Activated naive CD4-positive, alpha-beta T cell treated with anti-CD3 and anti-CD28 coated beads for 36 hours (primary cell): ENCODE measurements at regions not wholly inside any gene's neighbourhood (a gene's known extent, or its start where the extent isn't known, plus 50 kb on each side); places are given as distances from the start of the nearest gene placed in this dataset.

Experiments used
- CTCF ChIA-PET: fragments of 350-600 bp; sonication (Branson Sonifier 250); formaldehyde crosslinking; loops from one replicate; lab custom pipeline; 2021; ENCODE audit warnings: antibody characterized with exemption; lab: Charles Lee
- DNase-seq: peaks from one replicate; pipeline ENCODE4 v3.0.0-alpha.2; 2020
- H3K27ac Mint-ChIP-seq: one replicate; pipeline ENCODE4 v1.8.0; 2021; ENCODE audit warnings: mild to moderate bottlenecking, mixed read lengths
- H3K27me3 Mint-ChIP-seq: one replicate; pipeline ENCODE4 v1.8.0; 2021; ENCODE audit warnings: low read depth, mixed read lengths
- H3K36me3 Mint-ChIP-seq: one replicate; pipeline ENCODE4 v1.8.0; 2021; ENCODE audit warnings: low read depth, mixed read lengths
- H3K4me1 Mint-ChIP-seq: one replicate; pipeline ENCODE4 v1.8.0; 2021; ENCODE audit warnings: low read depth, mixed read lengths
- H3K4me3 Mint-ChIP-seq: one replicate; pipeline ENCODE4 v1.8.0; 2021; ENCODE audit warnings: mild to moderate bottlenecking, moderate library complexity, mixed read lengths
- H3K9me3 Mint-ChIP-seq: one replicate; pipeline ENCODE4 v1.8.0; 2021; ENCODE audit warnings: mixed read lengths
- intact Hi-C: fragments of 100-400 bp; cut with micrococcal nuclease; formaldehyde crosslinking; loops from one replicate; pipeline ENCODE4 v1.15.1; 2023

GRCh38 chr2:106700616-106701015 lies 185.4 kb downstream of the ST6GAL2 start:
- CTCF ChIA-PET, result no interaction called here
- no peak overlapping the region for H3K27ac Mint-ChIP-seq
- no peak for DNase-seq

GRCh38 chr2:106701203-106702022 lies 184.6 kb downstream of the ST6GAL2 start:
- H3K9me3 Mint-ChIP-seq, result no peaks in the 10 kb centered on the region
- H3K4me1 Mint-ChIP-seq, result no peaks in the 10 kb centered on the region
- intact Hi-C loops, result no loop called here
- peaks cover 6% of the 10 kb centered on the region for H3K27me3 Mint-ChIP-seq
- no peak overlapping the region for H3K27ac Mint-ChIP-seq
- no peaks in the 10 kb centered on the region for H3K36me3 Mint-ChIP-seq
- CTCF ChIA-PET, result no interaction called here
- H3K4me3 Mint-ChIP-seq, result no peak overlapping the region
- no peak for DNase-seq

More at GRCh38 chr2:106700616-106701015, 185.4 kb downstream of the ST6GAL2 start:
- no peaks in the 10 kb centered on the region for H3K4me1 Mint-ChIP-seq
- no peak overlapping the region for H3K4me3 Mint-ChIP-seq
- no peaks in the 10 kb centered on the region for H3K36me3 Mint-ChIP-seq
- intact Hi-C loops, result no loop called here
- H3K9me3 Mint-ChIP-seq, result no peaks in the 10 kb centered on the region
- peaks cover 7% of the 10 kb centered on the region for H3K27me3 Mint-ChIP-seq

- no peaks in the 10 kb centered on the region for H3K36me3 Mint-ChIP-seq
- CTCF ChIA-PET, result no interaction called here
- H3K27me3 Mint-ChIP-seq, result peaks cover 7% of the 10 kb centered on the region
- no peaks in the 10 kb centered on the region for H3K9me3 Mint-ChIP-seq
- intact Hi-C loops, result no loop called here
- no peak overlapping the region for H3K4me3 Mint-ChIP-seq
- H3K4me1 Mint-ChIP-seq, result no peaks in the 10 kb centered on the region
- DNase-seq, result no peak
- no peak overlapping the region for H3K27ac Mint-ChIP-seq
These were observed 182.8 kb downstream of the ST6GAL2 start for GRCh38 chr2:106703161-106703560.

- H3K4me3 Mint-ChIP-seq, result no peak overlapping the region
- intact Hi-C loops, result no loop called here
- no peak overlapping the region for H3K27ac Mint-ChIP-seq
- peaks cover 5% of the 10 kb centered on the region for H3K27me3 Mint-ChIP-seq
- no peak for DNase-seq
- no peaks in the 10 kb centered on the region for H3K4me1 Mint-ChIP-seq
- CTCF ChIA-PET, result interaction anchor here (0.7 kb wide), 1 partner anchor 365 kb away, joined by 5 read pairs; no protein-coding TSS in a partner anchor
- no peaks in the 10 kb centered on the region for H3K36me3 Mint-ChIP-seq
- no peaks in the 10 kb centered on the region for H3K9me3 Mint-ChIP-seq
These were observed 181.2 kb downstream of the ST6GAL2 start for GRCh38 chr2:106704798-106705197.

- intact Hi-C loops, result no loop called here
- no peak overlapping the region for H3K4me3 Mint-ChIP-seq
- CTCF ChIA-PET, result interaction anchor here (0.5 kb wide), 1 partner anchor 467 kb away, joined by 3 read pairs; no protein-coding TSS in a partner anchor
- no peaks in the 10 kb centered on the region for H3K9me3 Mint-ChIP-seq
- H3K27ac Mint-ChIP-seq, result no peak overlapping the region
- DNase-seq, result no peak
- H3K4me1 Mint-ChIP-seq, result no peaks in the 10 kb centered on the region
- H3K36me3 Mint-ChIP-seq, result no peaks in the 10 kb centered on the region
- H3K27me3 Mint-ChIP-seq, result peaks cover 6% of the 10 kb centered on the region
These were observed 180.1 kb downstream of the ST6GAL2 start for GRCh38 chr2:106705877-106706276.

- intact Hi-C loops, result no loop called here
- DNase-seq, result no peak
- Mint-ChIP-seq H3K9me3 (no peaks in the 10 kb centered on the region), H3K27me3 (peaks cover 6% of the 10 kb centered on the region), H3K4me1 (no peaks in the 10 kb centered on the region), H3K4me3 (no peak overlapping the region), H3K27ac (no peak overlapping the region), H3K36me3 (no peaks in the 10 kb centered on the region)
- CTCF ChIA-PET, result interaction anchor here (0.5 kb wide), 1 partner anchor 466 kb away, joined by 3 read pairs; no protein-coding TSS in a partner anchor
These were observed 179.7 kb downstream of the ST6GAL2 start for GRCh38 chr2:106706283-106706682.

GRCh38 chr2:106708209-106708608 lies 177.8 kb downstream of the ST6GAL2 start:
- no peak for DNase-seq
- no peak overlapping the region for H3K4me3 Mint-ChIP-seq
- CTCF ChIA-PET, result no interaction called here
- H3K27ac Mint-ChIP-seq, result no peak overlapping the region
- no peaks in the 10 kb centered on the region for H3K36me3 Mint-ChIP-seq
- no peaks in the 10 kb centered on the region for H3K4me1 Mint-ChIP-seq
- intact Hi-C loops, result no loop called here
- peaks cover 5% of the 10 kb centered on the region for H3K9me3 Mint-ChIP-seq
- peaks cover 9% of the 10 kb centered on the region for H3K27me3 Mint-ChIP-seq

- Mint-ChIP-seq H3K27ac (no peak overlapping the region), H3K27me3 (peaks cover 17% of the 10 kb centered on the region), H3K4me1 (no peaks in the 10 kb centered on the region), H3K4me3 (no peak overlapping the region), H3K36me3 (no peaks in the 10 kb centered on the region), H3K9me3 (peaks cover 5% of the 10 kb centered on the region)
- DNase-seq, result no peak
- intact Hi-C loops, result no loop called here
- CTCF ChIA-PET, result no interaction called here
These were observed 176.7 kb downstream of the ST6GAL2 start for GRCh38 chr2:106709229-106709628.

- intact Hi-C loops, result no loop called here
- DNase-seq, result no peak
- Mint-ChIP-seq H3K27me3 (peaks cover 3% of the 10 kb centered on the region), H3K36me3 (no peaks in the 10 kb centered on the region), H3K4me3 (no peak overlapping the region), H3K27ac (no peak overlapping the region), H3K4me1 (no peaks in the 10 kb centered on the region), H3K9me3 (peaks cover 7% of the 10 kb centered on the region)
- CTCF ChIA-PET, result no interaction called here
These were observed 166.7 kb downstream of the ST6GAL2 start for GRCh38 chr2:106719222-106719621.

- DNase-seq, result no peak
- CTCF ChIA-PET, result no interaction called here
- Mint-ChIP-seq H3K27me3 (peaks cover 3% of the 10 kb centered on the region), H3K4me3 (no peak overlapping the region), H3K9me3 (peaks cover 7% of the 10 kb centered on the region), H3K4me1 (no peaks in the 10 kb centered on the region), H3K27ac (no peak overlapping the region), H3K36me3 (no peaks in the 10 kb centered on the region)
- intact Hi-C loops, result no loop called here
These were observed 165.9 kb downstream of the ST6GAL2 start for GRCh38 chr2:106720026-106720425.

- Mint-ChIP-seq H3K9me3 (no peaks in the 10 kb centered on the region), H3K4me1 (no peaks in the 10 kb centered on the region), H3K4me3 (no peak overlapping the region), H3K36me3 (no peaks in the 10 kb centered on the region), H3K27me3 (peaks cover 6% of the 10 kb centered on the region), H3K27ac (no peak overlapping the region)
- CTCF ChIA-PET, result no interaction called here
- DNase-seq, result no peak
- intact Hi-C loops, result no loop called here
These were observed 161.6 kb downstream of the ST6GAL2 start for GRCh38 chr2:106724301-106724794.

GRCh38 chr2:106734165-106734564 lies 151.8 kb downstream of the ST6GAL2 start:
- Mint-ChIP-seq H3K36me3 (no peaks in the 10 kb centered on the region), H3K27me3 (no peaks in the 10 kb centered on the region), H3K27ac (no peak overlapping the region), H3K4me3 (no peak overlapping the region), H3K9me3 (peaks cover 2% of the 10 kb centered on the region), H3K4me1 (no peaks in the 10 kb centered on the region)
- DNase-seq, result no peak
- intact Hi-C loops, result no loop called here
- CTCF ChIA-PET, result no interaction called here

- Mint-ChIP-seq H3K4me3 (no peak overlapping the region), H3K36me3 (no peaks in the 10 kb centered on the region), H3K4me1 (no peaks in the 10 kb centered on the region), H3K27ac (no peak overlapping the region), H3K9me3 (peaks cover 2% of the 10 kb centered on the region), H3K27me3 (no peaks in the 10 kb centered on the region)
- CTCF ChIA-PET, result no interaction called here
- no peak for DNase-seq
- intact Hi-C loops, result no loop called here
These were observed 150.2 kb downstream of the ST6GAL2 start for GRCh38 chr2:106735807-106736206.
